T-helper 1 cell (primary cell): ENCODE measurements at regions not wholly inside any gene's neighbourhood (a gene's known extent, or its start where the extent isn't known, plus 50 kb on each side); places are given as distances from the start of the nearest gene placed in this dataset.
A peak's percentile ranks its signal among the peaks of the same experiment; 100 is the strongest.

Experiments used
- DNase-seq, 5 donors: peaks; one replicate each; pipeline ENCODE4 v3.0.0-alpha.2; 2012 to 2020

GRCh38 chr15:81987628-81988027, 58.2 kb downstream of the MEX3B start:
- no peak for DNase-seq

DNA sequence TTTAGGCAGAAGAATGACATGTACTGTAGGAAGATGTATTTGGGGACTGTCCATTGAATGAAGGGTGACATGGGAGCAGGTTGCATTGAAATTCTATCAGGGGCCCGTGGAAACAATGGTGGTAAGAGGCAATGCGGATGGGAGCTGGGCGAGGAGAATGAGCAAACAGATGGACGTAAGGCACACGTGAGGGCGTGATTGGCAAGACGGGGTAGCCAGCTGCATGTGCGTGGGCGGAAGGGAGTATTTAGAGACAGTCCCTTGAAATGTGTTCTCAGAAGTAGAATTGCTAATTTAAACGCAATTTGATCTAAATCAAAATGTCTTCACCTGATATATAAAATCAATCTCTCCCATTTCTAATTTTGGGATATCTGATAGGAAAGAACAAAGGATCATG, 62.3 kb downstream of the MEX3B start:
- DNase-seq: no peak

GRCh38 chr15:81982808-81983207, 63.0 kb downstream of the MEX3B start:
- no peak for DNase-seq

DNA sequence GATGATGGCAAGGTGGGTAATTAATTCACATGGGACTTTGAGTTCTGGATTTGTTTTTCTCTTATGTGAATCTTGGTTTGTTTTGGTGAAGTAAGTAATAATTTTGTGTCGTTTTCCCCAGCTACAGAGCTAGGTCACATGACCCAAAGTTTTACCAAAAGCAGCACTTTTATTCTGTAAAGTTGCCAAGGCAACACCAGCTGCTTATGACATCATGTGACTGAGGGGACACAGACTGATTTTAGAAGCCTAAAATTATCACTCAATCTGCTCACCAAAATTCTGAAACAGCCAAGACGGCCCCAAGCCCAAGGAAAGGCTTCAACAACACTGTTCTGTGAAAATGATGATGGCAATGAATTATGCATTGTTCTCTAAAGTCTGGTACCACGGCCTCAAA, 63.9 kb downstream of the MEX3B start:
- DNase-seq: no peak

DNA sequence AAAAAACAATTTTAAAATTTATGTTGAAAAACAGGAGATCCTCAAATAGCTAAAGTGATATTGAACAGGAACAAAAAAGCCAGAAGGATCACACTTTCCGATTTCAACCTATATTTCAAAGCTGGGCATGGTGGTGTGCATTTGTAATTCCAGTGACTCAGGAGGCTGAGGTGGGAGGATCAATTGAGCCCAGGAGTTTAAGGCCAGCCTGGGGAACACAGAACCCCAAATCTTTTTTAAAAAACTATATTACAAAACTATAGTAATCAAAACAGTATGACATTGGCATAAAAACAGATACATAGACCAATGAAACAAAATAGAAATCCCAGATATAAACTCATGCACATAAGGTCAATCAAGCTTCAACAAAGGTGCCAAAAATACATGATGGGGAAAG, 68.4 kb downstream of the MEX3B start:
- DNase-seq: no peak

DNA sequence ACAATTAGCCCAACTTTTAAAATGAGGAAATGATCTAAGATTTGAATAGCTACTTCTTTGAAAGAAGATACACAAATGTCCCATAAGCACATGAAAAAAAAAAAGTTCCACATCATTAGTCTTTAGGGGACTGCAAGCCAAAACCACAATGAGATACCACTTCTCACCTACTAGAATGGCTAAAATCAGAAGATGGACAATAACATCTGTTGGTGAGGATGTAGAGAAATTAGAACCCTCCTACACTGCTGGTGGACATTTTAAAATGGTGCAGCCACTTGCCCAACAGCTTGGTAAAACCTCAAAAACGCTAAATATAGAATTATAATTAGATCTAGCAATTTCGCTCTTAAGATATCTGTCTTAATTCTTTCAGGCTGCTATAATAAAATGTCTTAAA, 77.1 kb downstream of the MEX3B start:
- no peak for DNase-seq

DNA sequence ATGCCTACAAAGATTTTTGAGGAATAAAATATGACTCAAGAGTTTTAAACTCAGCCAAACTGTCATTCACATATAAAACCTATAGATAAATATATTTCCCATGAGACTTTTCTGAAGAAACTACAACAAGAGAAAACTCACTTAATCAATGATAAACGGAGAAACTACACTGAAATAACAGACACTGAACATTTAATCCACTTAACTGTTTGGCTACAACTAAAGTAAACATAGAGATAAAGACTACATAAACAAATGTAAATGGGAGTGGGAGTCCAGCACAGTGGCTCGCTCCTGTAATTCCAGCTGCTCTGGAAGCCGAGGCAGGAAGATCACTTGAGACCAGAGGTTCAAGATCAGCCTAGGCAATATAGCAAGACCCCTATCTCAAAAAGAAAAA, 79.2 kb downstream of the MEX3B start:
- DNase-seq: no peak

GRCh38 chr15:81962482-81962881, 83.3 kb downstream of the MEX3B start:
- no peak for DNase-seq

DNA sequence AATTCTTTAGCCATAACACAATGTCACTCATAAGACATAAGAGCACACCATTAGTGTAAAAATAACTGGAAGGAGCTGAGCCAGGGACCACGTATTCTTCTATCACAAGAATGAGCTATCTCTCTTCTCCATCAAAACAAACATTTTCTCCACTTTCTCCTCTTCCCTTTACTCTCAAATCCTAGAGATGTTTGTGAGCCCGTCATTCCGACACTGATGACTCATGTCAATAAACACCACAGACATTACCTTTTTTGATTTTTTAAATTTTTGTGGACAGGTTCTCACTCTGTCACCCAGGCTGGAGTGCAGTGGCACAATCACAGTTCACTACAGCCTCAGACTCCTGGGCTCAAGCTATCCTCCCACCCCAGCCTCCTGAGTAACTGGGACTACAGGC, 86.6 kb downstream of the MEX3B start:
- no peak for DNase-seq

DNA sequence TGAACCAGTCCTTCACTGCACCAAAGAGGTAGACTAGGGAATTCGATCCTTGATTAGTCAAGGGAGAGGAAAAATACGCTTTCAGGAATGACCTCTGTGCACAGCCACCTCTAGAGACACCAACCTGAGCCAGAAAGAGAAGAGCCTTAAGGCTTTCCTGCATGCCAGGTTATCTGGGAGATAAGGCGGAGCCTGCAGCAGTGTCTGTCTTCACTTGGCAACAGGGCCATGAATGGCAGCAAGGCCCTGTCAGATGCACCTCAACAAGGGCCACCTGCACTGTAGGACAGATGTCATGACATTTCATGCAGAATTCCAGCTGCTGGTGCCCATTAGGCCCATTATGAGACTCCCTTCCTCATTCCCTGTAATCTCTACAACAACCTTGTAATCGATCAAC, 88.1 kb downstream of the MEX3B start:
- no peak for DNase-seq

DNA sequence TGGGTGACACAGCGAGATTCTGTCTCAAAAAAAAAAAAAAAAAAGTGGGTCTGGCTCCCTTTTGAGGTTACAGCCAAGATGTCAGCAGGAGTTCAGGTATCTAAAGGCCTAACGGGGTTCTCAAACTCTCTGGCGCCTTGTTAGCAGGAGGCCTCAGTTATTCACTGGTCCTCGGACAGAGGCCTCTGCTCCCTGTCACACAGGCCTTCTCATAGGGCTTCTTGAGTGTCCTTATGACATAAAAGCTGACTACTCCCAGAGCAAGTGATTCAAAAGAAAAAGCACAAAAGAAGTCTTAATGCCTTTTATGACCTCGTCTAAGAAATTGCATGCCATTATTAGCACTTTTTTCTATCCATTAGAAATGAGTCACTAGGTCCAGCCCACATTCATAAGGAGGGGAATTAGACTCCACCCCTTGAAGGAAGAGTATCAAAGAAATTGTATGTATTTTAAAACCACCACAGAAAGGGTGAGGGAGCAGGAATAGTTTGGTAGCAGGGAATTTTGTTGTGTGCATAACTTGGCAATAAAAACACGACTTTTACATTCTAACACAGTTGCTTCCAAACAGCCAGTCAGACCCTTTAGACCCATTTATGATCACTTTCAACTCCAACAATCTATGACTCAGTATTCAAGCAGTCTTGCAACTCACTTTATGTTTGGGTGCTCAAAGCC, 90.3 kb downstream of the MEX3B start:
- DNase-seq: no peak

- DNase-seq: no peak
These were observed 91.5 kb downstream of the MEX3B start for GRCh38 chr15:81954158-81954783.

- no peak for DNase-seq
These were observed 94.9 kb downstream of the MEX3B start for GRCh38 chr15:81950841-81951414.

DNA sequence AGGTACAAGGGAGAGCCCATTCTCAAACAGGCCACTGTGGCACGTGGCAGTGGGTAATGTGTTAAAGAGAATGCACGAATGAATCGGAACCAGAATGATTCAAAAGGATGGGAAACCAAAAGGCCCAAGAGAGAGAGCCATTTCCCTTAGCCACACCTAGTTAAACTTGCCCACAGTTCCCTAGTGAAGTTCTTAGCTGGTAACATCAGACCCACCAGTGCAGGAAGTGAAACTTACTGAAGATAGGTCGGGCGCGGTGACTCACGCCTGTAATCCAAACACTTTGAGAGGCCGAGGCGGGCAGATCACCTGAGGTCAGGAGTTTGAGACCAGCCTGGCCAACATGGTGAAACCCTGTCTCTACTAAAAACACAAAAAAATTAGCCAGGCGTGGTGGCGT, 97.1 kb downstream of the MEX3B start:
- DNase-seq: no peak

DNA sequence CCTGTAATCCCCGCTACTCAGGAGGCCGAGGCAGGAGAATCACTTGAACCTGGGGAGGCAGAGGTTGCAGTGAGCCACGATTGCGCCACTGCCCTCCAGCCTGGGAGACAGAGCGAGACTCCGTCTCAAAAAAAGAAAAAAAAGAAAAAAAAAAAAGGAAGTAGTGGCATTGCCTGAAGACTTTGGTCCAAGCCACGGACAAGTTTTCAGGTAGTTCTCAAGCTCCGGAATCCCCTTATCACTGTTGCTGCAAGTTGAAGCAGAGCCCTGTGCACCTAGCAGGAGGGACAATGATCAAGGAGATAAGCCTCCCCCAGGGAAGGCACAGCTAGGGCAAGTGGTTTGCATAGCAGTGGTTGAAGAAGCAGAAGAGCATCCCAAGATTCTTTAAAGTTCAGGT, 97.6 kb downstream of the MEX3B start:
- DNase-seq: no peak

- no peak for DNase-seq
These were observed 98.3 kb downstream of the MEX3B start for GRCh38 chr15:81947548-81947947.

- DNase-seq: no peak
These were observed 100.7 kb downstream of the MEX3B start for GRCh38 chr15:81945014-81945615.

- DNase-seq: no peak
These were observed 103.1 kb downstream of the MEX3B start for GRCh38 chr15:81942655-81943195.

DNA sequence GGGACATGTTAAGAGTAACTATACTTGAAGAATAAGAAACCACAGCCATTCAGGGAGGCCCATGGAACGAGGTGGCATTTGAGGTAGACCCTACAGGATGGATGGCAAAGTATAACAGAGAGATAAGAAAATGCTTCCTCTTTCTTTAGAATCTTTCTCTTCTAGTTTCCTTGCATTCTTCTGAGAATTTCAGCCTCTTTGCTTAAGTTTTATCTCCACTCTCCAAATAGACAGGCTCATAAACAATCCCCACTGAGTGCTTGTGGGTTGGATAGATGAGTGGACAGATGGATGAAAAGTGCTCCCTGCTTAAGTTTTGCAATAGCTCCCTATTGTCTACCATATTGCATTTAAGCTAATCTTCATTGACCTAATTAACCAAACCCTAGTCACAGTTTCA, 103.7 kb downstream of the MEX3B start:
- DNase-seq: no peak

GRCh38 chr15:81941479-81941878, 104.3 kb downstream of the MEX3B start:
- no peak for DNase-seq

- DNase-seq: no peak
These were observed 105.1 kb downstream of the MEX3B start for GRCh38 chr15:81940467-81941451.

DNA sequence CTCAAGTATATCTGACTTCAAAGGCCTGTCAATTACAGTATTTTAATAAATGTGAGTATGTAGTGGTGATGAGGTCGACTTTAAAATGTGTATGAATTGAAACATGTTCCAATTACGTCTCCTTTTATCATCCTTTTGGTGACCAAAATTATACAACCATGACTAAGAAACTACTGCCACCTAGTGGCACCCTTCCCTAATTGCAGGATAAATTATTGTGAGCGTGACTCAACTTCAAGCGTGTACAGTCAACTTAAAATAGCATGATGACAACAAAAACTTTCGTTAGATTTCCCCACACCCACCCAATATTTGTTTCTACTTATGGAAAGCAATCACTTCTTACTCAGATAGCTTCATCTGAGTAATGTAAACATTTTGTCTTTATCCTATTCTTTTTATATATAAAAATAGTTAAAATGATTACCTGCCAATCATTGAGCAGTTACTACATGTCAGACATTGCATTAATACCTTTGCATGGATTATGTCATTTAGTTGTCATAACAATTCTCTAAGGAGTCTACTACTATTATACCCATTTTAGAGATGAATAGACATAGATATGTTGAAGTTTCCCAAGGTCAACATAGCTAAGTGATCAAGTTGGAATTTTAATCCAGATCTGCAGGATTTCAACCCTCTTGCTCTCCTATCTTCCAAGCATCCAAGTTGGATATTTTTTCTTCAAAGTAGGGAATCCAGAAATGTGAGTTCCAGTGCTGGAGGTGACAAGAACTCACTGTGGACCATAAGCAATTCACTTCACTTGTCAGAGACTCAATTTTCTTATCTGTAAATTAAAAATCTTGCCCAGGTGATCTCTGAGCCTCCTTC, 106.0 kb downstream of the MEX3B start:
- peak in 1 of 5 donors; percentile 23 for DNase-seq
